ENCODE measurements at regions not wholly inside any gene's neighbourhood (a gene's known extent, or its start where the extent isn't known, plus 50 kb on each side); places are given as distances from the start of the nearest gene placed in this dataset.

GRCh38 chr22:25361899-25362214, 142.4 kb downstream of the CRYBB2 start:
- Histone ChIP-seq H3K36me3 (peaks cover 20% of the 10 kb centered on the region), H3K4me3 (no peak overlapping the region), H3K4me1 (peaks cover 0 to 29% of the 10 kb centered on the region in 2 donors), H3K9me3 (no peaks in the 10 kb centered on the region), H3K27me3 (no peaks in the 10 kb centered on the region), H3K27ac (no peak overlapping the region)
- TF ChIP-seq, protein P1, sequence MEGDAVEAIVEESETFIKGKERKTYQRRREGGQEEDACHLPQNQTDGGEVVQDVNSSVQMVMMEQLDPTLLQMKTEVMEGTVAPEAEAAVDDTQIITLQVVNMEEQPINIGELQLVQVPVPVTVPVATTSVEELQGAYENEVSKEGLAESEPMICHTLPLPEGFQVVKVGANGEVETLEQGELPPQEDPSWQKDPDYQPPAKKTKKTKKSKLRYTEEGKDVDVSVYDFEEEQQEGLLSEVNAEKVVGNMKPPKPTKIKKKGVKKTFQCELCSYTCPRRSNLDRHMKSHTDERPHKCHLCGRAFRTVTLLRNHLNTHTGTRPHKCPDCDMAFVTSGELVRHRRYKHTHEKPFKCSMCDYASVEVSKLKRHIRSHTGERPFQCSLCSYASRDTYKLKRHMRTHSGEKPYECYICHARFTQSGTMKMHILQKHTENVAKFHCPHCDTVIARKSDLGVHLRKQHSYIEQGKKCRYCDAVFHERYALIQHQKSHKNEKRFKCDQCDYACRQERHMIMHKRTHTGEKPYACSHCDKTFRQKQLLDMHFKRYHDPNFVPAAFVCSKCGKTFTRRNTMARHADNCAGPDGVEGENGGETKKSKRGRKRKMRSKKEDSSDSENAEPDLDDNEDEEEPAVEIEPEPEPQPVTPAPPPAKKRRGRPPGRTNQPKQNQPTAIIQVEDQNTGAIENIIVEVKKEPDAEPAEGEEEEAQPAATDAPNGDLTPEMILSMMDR (IDR thresholded peaks at IDR 0.05) = no peak
- DNase-seq (ENCODE audit: low spot score) = no peak

DNA sequence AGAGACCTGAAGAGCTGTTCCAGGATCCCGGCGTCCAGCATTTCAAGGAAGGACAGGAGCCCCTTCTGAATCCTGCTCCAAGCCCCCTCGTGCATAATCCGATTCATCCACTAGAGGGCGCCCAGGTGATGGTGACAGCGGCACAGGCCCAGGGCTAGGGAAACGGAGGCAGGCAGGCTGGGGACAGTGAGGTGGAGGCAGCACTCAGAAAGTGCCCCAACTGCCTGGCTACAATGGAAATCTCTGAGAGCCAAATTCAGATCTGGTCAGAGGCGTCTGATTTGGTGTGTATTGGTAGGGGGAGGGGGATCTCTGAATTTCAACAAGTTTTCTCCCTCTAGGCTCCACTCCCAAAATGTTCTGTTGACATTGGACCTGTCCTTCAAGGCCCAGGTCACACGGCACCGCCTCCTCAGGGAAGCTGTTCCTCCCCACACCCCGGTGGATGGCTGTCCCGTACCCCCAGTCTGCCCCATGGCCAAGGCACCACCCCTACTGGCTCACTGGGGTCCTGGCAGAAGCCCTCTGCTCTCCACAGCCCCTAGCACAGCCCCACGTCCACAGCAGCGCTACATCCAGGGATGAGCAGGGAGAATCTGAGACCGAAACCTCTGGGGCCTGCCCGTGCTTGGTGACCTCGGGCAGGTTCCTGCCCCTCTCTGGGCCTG, 142.9 kb downstream of the CRYBB2 start:
- Histone ChIP-seq H3K27me3 (no peaks in the 10 kb centered on the region), H3K4me1 (peaks cover 0 to 33% of the 10 kb centered on the region in 2 donors), H3K9me3 (no peaks in the 10 kb centered on the region), H3K27ac (no peak overlapping the region), H3K36me3 (peaks cover 18% of the 10 kb centered on the region), H3K4me3 (no peak overlapping the region)
- TF ChIP-seq, protein P1 (IDR thresholded peaks at IDR 0.05) = peak; percentile 75 to 93
- no peak for DNase-seq (ENCODE audit: low spot score)

DNA sequence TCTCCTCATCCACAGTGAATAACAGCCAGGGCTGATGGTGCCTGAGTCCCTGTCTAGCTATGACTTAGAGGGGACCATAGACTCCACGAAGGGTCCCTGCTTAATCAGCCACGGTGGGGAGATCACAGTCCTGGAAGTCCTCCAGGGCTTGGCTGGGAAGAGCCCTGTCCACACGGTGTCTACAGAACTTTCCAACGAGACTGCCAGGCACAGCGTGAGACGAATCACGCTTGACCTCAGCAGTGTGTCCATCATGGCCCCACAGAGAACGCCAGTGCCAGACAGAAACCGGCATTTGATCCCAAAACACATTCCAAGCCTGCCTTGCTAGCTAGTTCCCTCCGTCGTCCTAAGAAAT, 143.4 kb downstream of the CRYBB2 start:
- H3K4me1 ChIP-seq = peaks cover 0 to 35% of the 10 kb centered on the region in 2 donors
- TF ChIP-seq, protein P1 (IDR thresholded peaks at IDR 0.05) = no peak
- H3K36me3 ChIP-seq = peaks cover 18% of the 10 kb centered on the region
- DNase-seq (ENCODE audit: low spot score) = no peak
- H3K27ac ChIP-seq = no peak overlapping the region
- H3K4me3 ChIP-seq = no peak overlapping the region
- H3K27me3 ChIP-seq = no peaks in the 10 kb centered on the region
- no peaks in the 10 kb centered on the region for H3K9me3 ChIP-seq

- peaks cover 0 to 40% of the 10 kb centered on the region in 2 donors for H3K4me1 ChIP-seq
- TF ChIP-seq, protein P1 (IDR thresholded peaks at IDR 0.05) = no peak
- DNase-seq (ENCODE audit: low spot score) = no peak
- peaks cover 14% of the 10 kb centered on the region for H3K36me3 ChIP-seq
- no peaks in the 10 kb centered on the region for H3K9me3 ChIP-seq
- H3K27ac ChIP-seq = no peak overlapping the region
- no peak overlapping the region for H3K4me3 ChIP-seq
- no peaks in the 10 kb centered on the region for H3K27me3 ChIP-seq
Measured at GRCh38 chr22:25363474-25363873, 144.0 kb downstream of the CRYBB2 start.

DNA sequence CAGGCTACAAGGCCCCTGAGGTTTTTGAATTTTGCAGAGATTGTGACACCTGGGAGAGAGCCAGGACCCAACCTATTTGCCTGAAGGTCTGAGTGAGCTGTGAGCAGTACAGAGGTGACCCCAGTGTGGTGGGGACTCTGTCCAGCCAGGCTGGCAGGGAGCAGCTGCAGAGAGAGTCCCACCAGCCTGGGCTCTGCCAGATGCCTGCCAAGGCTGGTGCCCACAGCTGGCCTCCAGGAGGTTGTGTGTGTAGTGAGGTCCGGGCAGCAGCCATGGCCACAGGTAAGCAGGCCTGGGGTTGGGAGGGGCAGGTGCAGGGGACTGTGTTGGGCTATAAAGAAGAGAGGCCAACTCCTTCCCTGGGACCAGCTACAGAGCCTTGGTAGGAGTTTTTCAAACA, 144.8 kb downstream of the CRYBB2 start:
- H3K27ac ChIP-seq = no peak overlapping the region
- peaks cover 0 to 40% of the 10 kb centered on the region in 2 donors for H3K4me1 ChIP-seq
- peaks cover 8% of the 10 kb centered on the region for H3K36me3 ChIP-seq
- no peak for DNase-seq (ENCODE audit: low spot score)
- no peak overlapping the region for H3K4me3 ChIP-seq
- H3K9me3 ChIP-seq = no peaks in the 10 kb centered on the region
- TF ChIP-seq, protein P1 (IDR thresholded peaks at IDR 0.05) = no peak
- H3K27me3 ChIP-seq = no peaks in the 10 kb centered on the region

DNA sequence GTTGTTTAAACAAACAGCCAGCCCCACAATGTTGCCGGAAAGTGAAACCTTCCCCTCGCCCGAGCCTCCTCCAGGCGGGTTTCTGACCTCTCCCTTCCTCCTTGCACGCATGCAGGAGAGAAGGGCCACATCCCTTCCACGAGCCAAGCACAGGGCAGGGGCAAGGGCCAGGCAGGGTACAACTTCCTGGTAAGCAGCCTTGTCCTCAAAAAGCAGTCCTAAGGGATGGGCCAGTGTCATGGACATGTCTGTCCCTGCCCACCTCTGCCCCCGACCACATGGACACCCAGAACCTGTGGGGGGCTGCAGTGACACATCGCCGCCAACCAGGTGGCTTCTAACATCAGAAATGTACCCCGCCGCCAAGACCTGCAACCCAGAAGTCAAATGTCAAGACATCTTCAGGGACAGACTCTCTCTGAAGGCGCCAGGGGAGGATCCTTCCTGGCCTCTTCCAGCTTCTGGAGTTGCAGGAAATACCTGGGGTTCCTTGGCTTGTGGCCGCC, 145.3 kb downstream of the CRYBB2 start:
- H3K4me3 ChIP-seq = no peak overlapping the region
- H3K27me3 ChIP-seq = no peaks in the 10 kb centered on the region
- H3K4me1 ChIP-seq = peaks cover 0 to 40% of the 10 kb centered on the region in 2 donors
- H3K9me3 ChIP-seq = no peaks in the 10 kb centered on the region
- TF ChIP-seq, protein P1 (IDR thresholded peaks at IDR 0.05) = no peak
- H3K27ac ChIP-seq = no peak overlapping the region
- DNase-seq (ENCODE audit: low spot score) = no peak
- peaks cover 3% of the 10 kb centered on the region for H3K36me3 ChIP-seq

Measured in right atrium auricular region (tissue), 2 donors.